ENCODE measurements at regions not wholly inside any gene's neighbourhood (a gene's known extent, or its start where the extent isn't known, plus 50 kb on each side); places are given as distances from the start of the nearest gene placed in this dataset.

GRCh38 chr12:19740472-19741131 lies 301.3 kb downstream of the AEBP2 start:
- TF ChIP-seq CTCF (conservative IDR thresholded peaks at IDR 0.05; ENCODE audit: low read depth, low read length) (no peak), FOS (IDR thresholded peaks at IDR 0.05; ENCODE audit: low read depth, low read length) (no peak), CHD1 (IDR thresholded peaks at IDR 0.05; ENCODE audit: low read depth, low read length) (no peak), POLR2A (IDR thresholded peaks at IDR 0.05; ENCODE audit: low read depth, low read length) (no peak), SMC3 (IDR thresholded peaks at IDR 0.05; ENCODE audit: low read depth, low read length) (no peak), USF2 (IDR thresholded peaks at IDR 0.05; ENCODE audit: low read depth, low read length) (no peak), RAD21 (IDR thresholded peaks at IDR 0.05; ENCODE audit: low read length) (no peak), CEBPB (IDR thresholded peaks at IDR 0.05; ENCODE audit: low read depth, low read length) (no peak), ELK1 (IDR thresholded peaks at IDR 0.05; ENCODE audit: borderline replicate concordance, low read depth, low read length) (no peak), MAZ (IDR thresholded peaks at IDR 0.05; ENCODE audit: borderline replicate concordance, low read depth, low read length) (no peak), MXI1 (IDR thresholded peaks at IDR 0.05; ENCODE audit: borderline replicate concordance, low read depth, low read length) (no peak), MAFK (IDR thresholded peaks at IDR 0.05; ENCODE audit: low read depth, low read length) (no peak)
